ENCODE measurements at regions not wholly inside any gene's neighbourhood (a gene's known extent, or its start where the extent isn't known, plus 50 kb on each side); places are given as distances from the start of the nearest gene placed in this dataset.

- no peak for TF ChIP-seq CTCF (conservative IDR thresholded peaks at IDR 0.05; ENCODE audit: low read depth, low read length)
- no peak for TF ChIP-seq EZH2phosphoT487 (IDR thresholded peaks at IDR 0.05; ENCODE audit: borderline replicate concordance, low read length)
- no peak for TF ChIP-seq EZH2 (IDR thresholded peaks at IDR 0.05; ENCODE audit: low read length, unreplicated experiment)
Measured at GRCh38 chrX:9342561-9343051, 122.3 kb upstream of the TBL1X start.

Data from PC-3 (cell line).